IgD-negative memory B cell (primary cell): ENCODE measurements at regions not wholly inside any gene's neighbourhood (a gene's known extent, or its start where the extent isn't known, plus 50 kb on each side); places are given as distances from the start of the nearest gene placed in this dataset.

Source experiments
- H3K27ac Mint-ChIP-seq, 3 donors: one replicate each; pipeline ENCODE4 v1.8.0; 2020 to 2022; ENCODE audit warnings: mild to moderate bottlenecking in 3 of 3, mixed read lengths in 3 of 3, moderate library complexity in 1 of 3
- H3K27me3 Mint-ChIP-seq: one replicate; pipeline ENCODE4 v1.8.0; 2021; ENCODE audit warnings: mixed read lengths
- H3K36me3 Mint-ChIP-seq: one replicate; pipeline ENCODE4 v1.8.0; 2020; ENCODE audit warnings: mild to moderate bottlenecking, mixed read lengths
- H3K4me1 Mint-ChIP-seq, 3 donors: one replicate each; pipeline ENCODE4 v1.8.0; 2020 to 2022; ENCODE audit warnings: mixed read lengths in 3 of 3, mild to moderate bottlenecking in 1 of 3
- H3K4me3 Mint-ChIP-seq, 4 donors: one replicate each; pipeline ENCODE4 v1.8.0; 2020 to 2022; ENCODE audit warnings: mild to moderate bottlenecking in 4 of 4, mixed read lengths in 4 of 4, moderate library complexity in 3 of 4
- H3K9me3 Mint-ChIP-seq, 3 donors: one replicate each; pipeline ENCODE4 v1.8.0; 2020 to 2021; ENCODE audit warnings: mixed read lengths in 3 of 3, mild to moderate bottlenecking in 1 of 3

GRCh38 chr11:39968071-39968470, 1491.4 kb downstream of the LRRC4C start:
- H3K36me3 Mint-ChIP-seq, result no peaks in the 10 kb centered on the region
- no peak overlapping the region for H3K4me3 Mint-ChIP-seq
- H3K27me3 Mint-ChIP-seq, result no peaks in the 10 kb centered on the region
- H3K27ac Mint-ChIP-seq, result no peak overlapping the region
- H3K4me1 Mint-ChIP-seq, result no peaks in the 10 kb centered on the region
- H3K9me3 Mint-ChIP-seq, result peaks cover 0 to 5% (median 2%) of the 10 kb centered on the region in 3 donors

- H3K9me3 Mint-ChIP-seq, result peaks cover 0 to 5% (median 0%) of the 10 kb centered on the region in 3 donors
These were observed 1493.8 kb downstream of the LRRC4C start for GRCh38 chr11:39965701-39966100.

GRCh38 chr11:39960206-39960605, 1499.2 kb downstream of the LRRC4C start:
- H3K4me1 Mint-ChIP-seq, result no peaks in the 10 kb centered on the region
- no peak overlapping the region for H3K27ac Mint-ChIP-seq
- H3K36me3 Mint-ChIP-seq, result no peaks in the 10 kb centered on the region
- no peaks in the 10 kb centered on the region for H3K27me3 Mint-ChIP-seq
- peaks cover 0 to 5% (median 4%) of the 10 kb centered on the region in 3 donors for H3K9me3 Mint-ChIP-seq
- H3K4me3 Mint-ChIP-seq, result no peak overlapping the region

More at GRCh38 chr11:39965701-39966100, 1493.8 kb downstream of the LRRC4C start:
- Mint-ChIP-seq H3K27ac (no peak overlapping the region), H3K27me3 (no peaks in the 10 kb centered on the region), H3K36me3 (no peaks in the 10 kb centered on the region), H3K4me1 (no peaks in the 10 kb centered on the region), H3K4me3 (no peak overlapping the region)

GRCh38 chr11:39932966-39933365, 1526.5 kb downstream of the LRRC4C start:
- no peak overlapping the region for H3K27ac Mint-ChIP-seq
- H3K27me3 Mint-ChIP-seq, result no peaks in the 10 kb centered on the region

GRCh38 chr11:39917256-39917655, 1542.2 kb downstream of the LRRC4C start:
- no peak overlapping the region for H3K27ac Mint-ChIP-seq
- H3K4me3 Mint-ChIP-seq, result no peak overlapping the region
- H3K4me1 Mint-ChIP-seq, result no peaks in the 10 kb centered on the region
- H3K36me3 Mint-ChIP-seq, result no peaks in the 10 kb centered on the region
- peaks cover 2 to 14% (median 9%) of the 10 kb centered on the region in 3 donors for H3K9me3 Mint-ChIP-seq
- no peaks in the 10 kb centered on the region for H3K27me3 Mint-ChIP-seq

More at GRCh38 chr11:39932966-39933365, 1526.5 kb downstream of the LRRC4C start:
- H3K4me1 Mint-ChIP-seq, result no peaks in the 10 kb centered on the region
- no peak overlapping the region for H3K4me3 Mint-ChIP-seq
- peaks cover 1% of the 10 kb centered on the region for H3K36me3 Mint-ChIP-seq
- H3K9me3 Mint-ChIP-seq, result peaks cover 1 to 20% (median 2%) of the 10 kb centered on the region in 3 donors

- no peaks in the 10 kb centered on the region for H3K4me1 Mint-ChIP-seq
- H3K9me3 Mint-ChIP-seq, result peaks cover 4 to 15% (median 6%) of the 10 kb centered on the region in 3 donors
- H3K36me3 Mint-ChIP-seq, result no peaks in the 10 kb centered on the region
- no peaks in the 10 kb centered on the region for H3K27me3 Mint-ChIP-seq
- no peak overlapping the region for H3K4me3 Mint-ChIP-seq
- no peak overlapping the region for H3K27ac Mint-ChIP-seq
These were observed 1549.4 kb downstream of the LRRC4C start for GRCh38 chr11:39910087-39910486.

- Mint-ChIP-seq H3K27ac (no peak overlapping the region), H3K4me3 (no peak overlapping the region), H3K9me3 (peaks cover 1 to 17% (median 8%) of the 10 kb centered on the region in 3 donors)
These were observed 1598.5 kb downstream of the LRRC4C start for GRCh38 chr11:39860931-39861330.

GRCh38 chr11:39817241-39817640, 1642.2 kb downstream of the LRRC4C start:
- H3K4me3 Mint-ChIP-seq, result no peak overlapping the region
- peaks cover 7 to 26% (median 7%) of the 10 kb centered on the region in 3 donors for H3K9me3 Mint-ChIP-seq
- no peak overlapping the region for H3K27ac Mint-ChIP-seq
- peaks cover 2% of the 10 kb centered on the region for H3K36me3 Mint-ChIP-seq
- H3K4me1 Mint-ChIP-seq, result no peaks in the 10 kb centered on the region
- H3K27me3 Mint-ChIP-seq, result no peaks in the 10 kb centered on the region

More at GRCh38 chr11:39860931-39861330, 1598.5 kb downstream of the LRRC4C start:
- H3K27me3 Mint-ChIP-seq, result no peaks in the 10 kb centered on the region
- no peaks in the 10 kb centered on the region for H3K36me3 Mint-ChIP-seq
- H3K4me1 Mint-ChIP-seq, result no peaks in the 10 kb centered on the region

GRCh38 chr11:39810358-39810757, 1649.1 kb downstream of the LRRC4C start:
- Mint-ChIP-seq H3K9me3 (peaks cover 0 to 14% (median 3%) of the 10 kb centered on the region in 3 donors), H3K27me3 (no peaks in the 10 kb centered on the region), H3K4me1 (no peaks in the 10 kb centered on the region), H3K36me3 (peaks cover 4% of the 10 kb centered on the region), H3K27ac (no peak overlapping the region), H3K4me3 (no peak overlapping the region)

- Mint-ChIP-seq H3K36me3 (peaks cover 4% of the 10 kb centered on the region), H3K27ac (no peak overlapping the region), H3K27me3 (no peaks in the 10 kb centered on the region), H3K9me3 (peaks cover 0 to 10% (median 3%) of the 10 kb centered on the region in 3 donors), H3K4me3 (no peak overlapping the region), H3K4me1 (no peaks in the 10 kb centered on the region)
These were observed 1649.6 kb downstream of the LRRC4C start for GRCh38 chr11:39809833-39810232.

GRCh38 chr11:39807904-39808303, 1651.5 kb downstream of the LRRC4C start:
- Mint-ChIP-seq H3K4me1 (no peaks in the 10 kb centered on the region), H3K27me3 (no peaks in the 10 kb centered on the region), H3K9me3 (peaks cover 0 to 13% (median 5%) of the 10 kb centered on the region in 3 donors), H3K36me3 (peaks cover 4% of the 10 kb centered on the region), H3K4me3 (no peak overlapping the region), H3K27ac (no peak overlapping the region)

GRCh38 chr11:39806652-39807051, 1652.8 kb downstream of the LRRC4C start:
- H3K27ac Mint-ChIP-seq, result no peak overlapping the region
- no peaks in the 10 kb centered on the region for H3K27me3 Mint-ChIP-seq
- H3K4me3 Mint-ChIP-seq, result no peak overlapping the region
- no peaks in the 10 kb centered on the region for H3K4me1 Mint-ChIP-seq
- H3K36me3 Mint-ChIP-seq, result peaks cover 2% of the 10 kb centered on the region
- peaks cover 3 to 13% (median 5%) of the 10 kb centered on the region in 3 donors for H3K9me3 Mint-ChIP-seq

- Mint-ChIP-seq H3K36me3 (peaks cover 2% of the 10 kb centered on the region), H3K4me3 (no peak overlapping the region), H3K9me3 (peaks cover 3 to 8% (median 8%) of the 10 kb centered on the region in 3 donors), H3K4me1 (no peaks in the 10 kb centered on the region), H3K27me3 (no peaks in the 10 kb centered on the region), H3K27ac (no peak overlapping the region)
These were observed 1655.2 kb downstream of the LRRC4C start for GRCh38 chr11:39804271-39804670.

GRCh38 chr11:39786682-39787081, 1672.8 kb downstream of the LRRC4C start:
- peaks cover 2 to 7% (median 6%) of the 10 kb centered on the region in 3 donors for H3K9me3 Mint-ChIP-seq

GRCh38 chr11:39786281-39786680, 1673.2 kb downstream of the LRRC4C start:
- H3K9me3 Mint-ChIP-seq, result peaks cover 2 to 7% (median 6%) of the 10 kb centered on the region in 3 donors
- no peak overlapping the region for H3K4me3 Mint-ChIP-seq
- no peaks in the 10 kb centered on the region for H3K27me3 Mint-ChIP-seq
- H3K36me3 Mint-ChIP-seq, result no peaks in the 10 kb centered on the region
- no peaks in the 10 kb centered on the region for H3K4me1 Mint-ChIP-seq
- H3K27ac Mint-ChIP-seq, result no peak overlapping the region

More at GRCh38 chr11:39786682-39787081, 1672.8 kb downstream of the LRRC4C start:
- Mint-ChIP-seq H3K4me3 (no peak overlapping the region), H3K27ac (no peak overlapping the region), H3K27me3 (no peaks in the 10 kb centered on the region), H3K36me3 (no peaks in the 10 kb centered on the region), H3K4me1 (no peaks in the 10 kb centered on the region)

GRCh38 chr11:39784873-39785272, 1674.6 kb downstream of the LRRC4C start:
- no peaks in the 10 kb centered on the region for H3K4me1 Mint-ChIP-seq
- H3K4me3 Mint-ChIP-seq, result peak overlapping the region in 1 of 4 donors; percentile 43
- no peaks in the 10 kb centered on the region for H3K36me3 Mint-ChIP-seq
- peaks cover 2 to 7% (median 5%) of the 10 kb centered on the region in 3 donors for H3K9me3 Mint-ChIP-seq
- no peaks in the 10 kb centered on the region for H3K27me3 Mint-ChIP-seq
- peak overlapping the region in 1 of 3 donors; percentile 33 for H3K27ac Mint-ChIP-seq
